Aorta (tissue), 5 donors: ENCODE measurements at regions not wholly inside any gene's neighbourhood (a gene's known extent, or its start where the extent isn't known, plus 50 kb on each side); places are given as distances from the start of the nearest gene placed in this dataset.

Source experiments
- ATAC-seq: fragments of 200-7000 bp; cut with Tn5 transposase; one replicate; pipeline ENCODE4 v1.9.1; 2022; ENCODE audit warnings: moderate library complexity; ENCODE audit not compliant: low FRiP score
- DNase-seq, 2 donors: peaks; one replicate each; pipeline ENCODE4 v3.0.0-alpha.2; 2020
- H3K27ac ChIP-seq, 2 donors: one replicate each; pipeline ENCODE4 v1.5.1; 2013; ENCODE audit warnings: low read length in 2 of 2, mild to moderate bottlenecking in 2 of 2, moderate library complexity in 2 of 2, control low read depth in 1 of 2, inconsistent platforms in 1 of 2, low read depth in 1 of 2
- H3K27me3 ChIP-seq, 2 donors: one replicate each; pipeline ENCODE4 v1.6.1; 2013; ENCODE audit warnings: control low read depth in 1 of 2, low read length in 1 of 2, mild to moderate bottlenecking in 1 of 2, moderate library complexity in 1 of 2; ENCODE audit not compliant: insufficient read depth in 2 of 2, control insufficient read depth in 1 of 2
- H3K36me3 ChIP-seq, 2 donors: one replicate each; pipeline ENCODE4 v1.6.1; 2013; ENCODE audit warnings: control low read depth in 1 of 2, low read length in 1 of 2, mild to moderate bottlenecking in 1 of 2; ENCODE audit not compliant: insufficient read depth in 2 of 2, control insufficient read depth in 1 of 2
- H3K4me1 ChIP-seq, 2 donors: one replicate each; pipeline ENCODE4 v1.6.1; 2013; ENCODE audit warnings: low read length in 2 of 2, control low read depth in 1 of 2, mild to moderate bottlenecking in 1 of 2, moderate library complexity in 1 of 2; ENCODE audit not compliant: insufficient read depth in 2 of 2, control insufficient read depth in 1 of 2
- H3K4me3 ChIP-seq, 2 donors: one replicate each; pipeline ENCODE4 v1.5.1; 2013; ENCODE audit warnings: low read length in 2 of 2, control low read depth in 1 of 2, mild to moderate bottlenecking in 1 of 2
- H3K9me3 ChIP-seq: one replicate; pipeline ENCODE4 v1.6.1; 2013; ENCODE audit warnings: mild to moderate bottlenecking, low read length; ENCODE audit not compliant: control insufficient read depth
- WGBS, 2 donors: extraction: QIAGEN DNeasy Blood & Tissue Kit; methylation state at CpG; one replicate each; pipeline ENCODE4 v1.1.7; 2013; 5-methylcytosine and 5-hydroxymethylcytosine counted together
- intact Hi-C, 2 donors: fragments of 100-400 bp; cut with DNase I; formaldehyde crosslinking; loops; one replicate each; pipeline versions ENCODE4 v1.14.2 to v1.15.0; 2022
- donor health status: healthy with polysubstance abuse.
- donor health status: Bipolar disorder and iron deficiency.
- donor health status: DM: no; HTN: no; CAD: no.
- donor health status: DM: no; HTN: no; CAD: no.
- donor health status: DM: yes; HTN: yes; CAD: no.

GRCh38 chr18:56545464-56545863 is 92.9 kb downstream of the TXNL1 start:
- ATAC-seq, result no peak
- intact Hi-C loops, result no loop called here
- no peak for DNase-seq
- H3K36me3 ChIP-seq, result no peaks in the 10 kb centered on the region
- H3K9me3 ChIP-seq, result no peaks in the 10 kb centered on the region
- WGBS, 2 donors, result 87 to 88% methylated on average over 1 of the region's 1 CpG
- H3K4me1 ChIP-seq, result no peaks in the 10 kb centered on the region
- no peak overlapping the region for H3K4me3 ChIP-seq
- H3K27ac ChIP-seq, result no peak overlapping the region
- no peaks in the 10 kb centered on the region for H3K27me3 ChIP-seq

DNA sequence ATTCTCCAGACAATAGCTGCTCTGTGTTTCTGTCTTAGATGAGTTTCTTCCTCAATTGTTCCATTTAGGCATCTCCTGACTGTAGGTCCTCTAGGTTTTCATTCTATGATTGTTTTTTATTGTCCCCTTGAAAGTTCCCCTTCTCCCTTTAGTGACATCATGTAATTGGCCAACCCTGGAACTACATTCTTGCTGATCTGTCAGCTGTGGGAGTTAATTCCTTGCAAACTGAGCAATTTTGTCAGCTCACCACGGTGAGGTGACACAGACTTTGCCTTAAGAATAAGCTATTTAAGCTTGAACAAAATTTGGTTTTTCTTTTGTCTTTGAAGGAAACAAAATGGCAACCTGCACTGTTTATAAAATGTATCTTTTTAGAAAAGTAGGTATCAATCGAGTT is 95.9 kb downstream of the TXNL1 start:
- 75 to 76% methylated on average over 2 of the region's 2 CpGs for WGBS, 2 donors
- intact Hi-C loops, result no loop called here
- no peak overlapping the region for H3K27ac ChIP-seq
- no peaks in the 10 kb centered on the region for H3K9me3 ChIP-seq
- no peaks in the 10 kb centered on the region for H3K36me3 ChIP-seq
- ATAC-seq, result no peak
- no peaks in the 10 kb centered on the region for H3K27me3 ChIP-seq
- no peak overlapping the region for H3K4me3 ChIP-seq
- H3K4me1 ChIP-seq, result no peaks in the 10 kb centered on the region
- DNase-seq, result no peak

DNA sequence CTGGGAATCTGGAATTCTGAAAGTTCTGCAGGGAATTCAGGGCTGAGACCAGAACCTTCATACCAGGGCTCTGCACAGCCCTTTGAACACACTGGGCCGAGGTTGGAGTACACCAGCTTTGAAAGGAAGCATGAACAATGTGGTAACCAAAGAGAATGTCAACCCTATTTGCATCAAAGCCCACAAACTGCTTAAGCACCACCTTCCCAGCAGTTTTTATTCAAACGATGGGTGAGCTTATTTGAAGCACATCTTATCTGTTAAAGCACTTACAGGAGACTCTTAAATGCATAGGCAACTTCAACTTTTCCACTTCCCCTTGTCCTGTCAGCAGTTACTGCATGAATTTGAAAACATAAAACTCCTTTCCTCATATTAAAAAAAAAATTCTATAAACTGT is 96.6 kb downstream of the TXNL1 start:
- Histone ChIP-seq H3K36me3 (no peaks in the 10 kb centered on the region), H3K27ac (no peak overlapping the region), H3K27me3 (no peaks in the 10 kb centered on the region), H3K4me3 (no peak overlapping the region), H3K4me1 (no peaks in the 10 kb centered on the region), H3K9me3 (no peaks in the 10 kb centered on the region)
- ATAC-seq, result no peak
- intact Hi-C loops, result no loop called here
- no peak for DNase-seq
- WGBS, 2 donors, result 51 to 59% methylated on average over 2 of the region's 2 CpGs

DNA sequence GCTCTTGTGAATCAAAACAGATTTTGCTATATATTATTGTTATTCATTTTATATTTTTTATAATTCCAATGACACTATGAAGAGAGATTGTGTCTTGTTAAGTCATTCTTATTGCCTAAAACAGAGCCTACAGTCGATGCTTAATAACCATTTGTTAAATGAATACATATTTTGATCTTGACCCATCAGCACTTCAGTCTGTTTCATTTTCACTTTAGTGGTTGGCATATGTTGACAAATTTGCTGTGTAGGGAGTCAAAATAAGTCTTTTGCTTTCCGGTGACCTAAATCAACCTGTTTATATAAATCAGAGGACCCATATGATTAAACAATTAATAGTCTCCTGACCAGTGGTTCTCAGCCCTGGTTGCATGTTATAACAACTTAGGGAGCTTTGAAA is 97.1 kb downstream of the TXNL1 start:
- Histone ChIP-seq H3K36me3 (no peaks in the 10 kb centered on the region), H3K4me3 (no peak overlapping the region), H3K27me3 (no peaks in the 10 kb centered on the region), H3K27ac (no peak overlapping the region), H3K9me3 (no peaks in the 10 kb centered on the region), H3K4me1 (no peaks in the 10 kb centered on the region)
- no peak for ATAC-seq
- WGBS, 2 donors, result 81 to 87% methylated on average over 2 of the region's 2 CpGs
- intact Hi-C loops, result no loop called here
- DNase-seq, result no peak

- ATAC-seq, result no peak
- H3K27me3 ChIP-seq, result no peaks in the 10 kb centered on the region
- WGBS, 2 donors, result 83 to 89% methylated on average over 2 of the region's 2 CpGs
Observed at GRCh38 chr18:56538746-56539145, 99.6 kb downstream of the TXNL1 start.

DNA sequence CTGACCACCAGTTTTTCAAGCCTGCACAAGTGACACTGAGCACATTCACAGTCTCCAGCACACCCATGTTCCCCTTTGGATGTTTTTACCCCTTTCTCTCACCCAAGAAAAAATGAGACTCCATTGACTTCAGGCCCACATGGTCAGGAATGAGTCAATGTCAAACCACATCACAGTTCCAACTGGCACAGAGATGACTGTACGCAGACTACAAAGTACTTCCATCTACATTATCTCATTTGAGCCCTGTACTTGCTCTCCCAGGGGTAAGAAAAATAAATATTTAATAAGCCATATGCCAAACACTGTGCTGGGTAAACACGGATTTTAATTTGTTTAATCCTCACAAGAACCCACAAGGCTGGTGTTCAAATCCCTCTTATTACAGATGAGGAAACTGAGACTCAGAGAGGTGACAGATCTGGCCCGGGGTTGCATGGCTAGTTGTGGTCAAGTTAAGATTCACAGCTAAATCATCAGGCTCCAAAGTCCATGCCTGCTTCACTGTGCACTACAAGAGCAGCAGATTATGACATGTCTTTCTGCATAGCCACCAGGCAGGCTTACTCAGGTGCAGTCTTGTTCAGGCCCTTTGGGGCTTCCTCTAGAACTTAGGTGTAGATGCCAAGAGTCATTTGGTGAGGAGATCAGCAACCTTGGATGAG is 106.1 kb downstream of the TXNL1 start:
- H3K9me3 ChIP-seq, result no peaks in the 10 kb centered on the region
- ATAC-seq (no peak), DNase-seq (no peak)
- intact Hi-C loops, result no loop called here
- no peak overlapping the region for H3K27ac ChIP-seq
- no peaks in the 10 kb centered on the region for H3K36me3 ChIP-seq
- no peaks in the 10 kb centered on the region for H3K4me1 ChIP-seq
- 16 to 46% methylated on average over 3 of the region's 3 CpGs for WGBS, 2 donors
- no peak overlapping the region for H3K4me3 ChIP-seq
- H3K27me3 ChIP-seq, result no peaks in the 10 kb centered on the region

More at GRCh38 chr18:56538746-56539145, 99.6 kb downstream of the TXNL1 start:
- H3K9me3 ChIP-seq, result no peaks in the 10 kb centered on the region
- no peak overlapping the region for H3K27ac ChIP-seq
- H3K36me3 ChIP-seq, result no peaks in the 10 kb centered on the region
- no peaks in the 10 kb centered on the region for H3K4me1 ChIP-seq
- no peak overlapping the region for H3K4me3 ChIP-seq
- intact Hi-C loops, result no loop called here
- DNase-seq, result no peak

DNA sequence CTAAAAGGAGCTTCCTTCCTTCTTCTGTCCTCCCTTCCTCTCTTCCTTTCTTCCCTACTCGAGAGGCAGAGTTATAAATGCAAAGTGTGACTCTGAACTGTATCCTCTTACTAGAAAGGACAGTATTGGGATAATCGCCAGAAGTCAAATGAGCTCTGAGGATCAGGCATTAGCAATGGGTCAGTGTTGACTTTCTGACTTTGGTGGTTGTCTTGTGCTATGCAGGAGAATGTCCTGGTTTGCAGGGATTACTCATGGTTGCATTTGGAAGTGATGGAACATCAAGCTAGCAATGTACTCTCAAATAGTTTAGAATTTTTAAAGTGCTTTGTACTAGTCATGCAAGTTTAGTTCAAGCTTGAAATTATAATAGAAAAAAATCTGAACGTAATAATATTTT is 115.6 kb downstream of the TXNL1 start:
- WGBS, 2 donors, result 71 to 72% methylated on average over 3 of the region's 3 CpGs
- intact Hi-C loops, result no loop called here
- no peak for DNase-seq

DNA sequence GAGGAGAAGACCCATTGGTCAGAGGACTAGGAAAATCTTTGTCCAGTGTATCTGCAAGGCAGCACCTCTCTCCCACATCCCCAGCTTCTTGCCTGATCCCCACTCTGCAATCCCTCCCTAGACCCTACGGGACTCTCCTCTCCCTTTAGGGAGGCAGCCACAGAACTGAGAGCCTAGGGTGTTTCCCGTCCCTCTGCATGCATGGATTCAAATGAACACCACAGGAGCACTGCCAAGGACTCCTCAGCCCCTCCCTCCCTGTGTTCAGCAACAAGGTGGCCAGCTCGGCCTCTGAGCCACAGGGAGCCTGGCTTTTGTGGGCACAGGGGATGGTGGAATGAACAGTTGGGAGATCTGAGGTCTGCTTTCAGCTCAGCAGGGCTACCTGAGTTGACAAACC is 117.1 kb downstream of the TXNL1 start:
- no peaks in the 10 kb centered on the region for H3K36me3 ChIP-seq
- intact Hi-C loops, result no loop called here
- no peaks in the 10 kb centered on the region for H3K4me1 ChIP-seq
- ATAC-seq (no peak), DNase-seq (no peak)
- no peaks in the 10 kb centered on the region for H3K27me3 ChIP-seq
- H3K4me3 ChIP-seq, result no peak overlapping the region
- no peaks in the 10 kb centered on the region for H3K9me3 ChIP-seq
- 86 to 90% methylated on average over 3 of the region's 3 CpGs for WGBS, 2 donors
- H3K27ac ChIP-seq, result no peak overlapping the region

More for the DNA sequence above, 115.6 kb downstream of the TXNL1 start:
- Histone ChIP-seq H3K27ac (no peak overlapping the region), H3K27me3 (no peaks in the 10 kb centered on the region), H3K9me3 (no peaks in the 10 kb centered on the region), H3K36me3 (no peaks in the 10 kb centered on the region), H3K4me1 (no peaks in the 10 kb centered on the region), H3K4me3 (no peak overlapping the region)
- no peak for ATAC-seq

DNA sequence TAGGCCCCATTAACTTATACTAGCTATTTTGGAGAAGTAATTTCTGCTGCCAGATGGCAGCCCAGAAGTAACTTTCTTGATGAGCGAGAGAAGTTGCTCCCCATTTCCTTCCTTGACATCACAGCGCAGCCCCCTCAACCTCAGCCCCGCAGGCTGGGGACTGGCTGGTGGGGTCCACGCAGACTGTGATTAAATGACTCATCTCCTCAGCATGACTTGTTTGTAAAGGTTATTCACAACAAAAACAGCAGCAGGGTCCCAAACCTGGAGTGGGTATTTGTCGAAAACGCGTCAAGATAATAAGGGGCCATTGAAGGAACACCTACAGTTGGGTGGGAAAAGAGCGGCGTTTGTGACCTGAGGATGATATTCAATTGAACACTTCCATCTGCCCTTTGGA is 120.6 kb downstream of the TXNL1 start:
- WGBS, 2 donors, result 94 to 97% methylated on average over 9 of the region's 9 CpGs
- intact Hi-C loops, result no loop called here
- no peak overlapping the region for H3K27ac ChIP-seq
- no peaks in the 10 kb centered on the region for H3K27me3 ChIP-seq
- H3K9me3 ChIP-seq, result no peaks in the 10 kb centered on the region
- no peaks in the 10 kb centered on the region for H3K36me3 ChIP-seq
- DNase-seq (no peak), ATAC-seq (no peak)
- no peaks in the 10 kb centered on the region for H3K4me1 ChIP-seq
- H3K4me3 ChIP-seq, result no peak overlapping the region
